ENCODE measurements at regions not wholly inside any gene's neighbourhood (a gene's known extent, or its start where the extent isn't known, plus 50 kb on each side); places are given as distances from the start of the nearest gene placed in this dataset.

DNA sequence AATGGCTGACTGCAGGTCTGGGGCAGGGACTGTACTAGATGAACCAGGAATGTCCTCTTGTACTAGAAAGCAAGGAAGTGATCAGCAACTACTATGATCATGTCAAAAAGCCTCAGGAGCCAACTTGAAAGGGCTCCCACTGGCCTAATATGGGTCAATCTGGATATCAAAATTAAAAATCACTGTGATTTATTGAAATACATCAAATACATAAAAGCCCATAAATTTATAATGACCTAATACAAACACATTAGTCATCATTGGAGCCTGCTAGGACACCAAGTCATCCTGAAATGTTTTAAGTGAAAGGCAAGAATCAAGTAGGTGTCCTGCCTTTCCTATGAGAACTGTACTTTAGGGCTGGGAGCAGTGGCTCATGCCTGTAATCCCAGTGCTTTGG lies 70.5 kb upstream of the KLHL13 start (continued):
- TF ChIP-seq, protein P1, sequence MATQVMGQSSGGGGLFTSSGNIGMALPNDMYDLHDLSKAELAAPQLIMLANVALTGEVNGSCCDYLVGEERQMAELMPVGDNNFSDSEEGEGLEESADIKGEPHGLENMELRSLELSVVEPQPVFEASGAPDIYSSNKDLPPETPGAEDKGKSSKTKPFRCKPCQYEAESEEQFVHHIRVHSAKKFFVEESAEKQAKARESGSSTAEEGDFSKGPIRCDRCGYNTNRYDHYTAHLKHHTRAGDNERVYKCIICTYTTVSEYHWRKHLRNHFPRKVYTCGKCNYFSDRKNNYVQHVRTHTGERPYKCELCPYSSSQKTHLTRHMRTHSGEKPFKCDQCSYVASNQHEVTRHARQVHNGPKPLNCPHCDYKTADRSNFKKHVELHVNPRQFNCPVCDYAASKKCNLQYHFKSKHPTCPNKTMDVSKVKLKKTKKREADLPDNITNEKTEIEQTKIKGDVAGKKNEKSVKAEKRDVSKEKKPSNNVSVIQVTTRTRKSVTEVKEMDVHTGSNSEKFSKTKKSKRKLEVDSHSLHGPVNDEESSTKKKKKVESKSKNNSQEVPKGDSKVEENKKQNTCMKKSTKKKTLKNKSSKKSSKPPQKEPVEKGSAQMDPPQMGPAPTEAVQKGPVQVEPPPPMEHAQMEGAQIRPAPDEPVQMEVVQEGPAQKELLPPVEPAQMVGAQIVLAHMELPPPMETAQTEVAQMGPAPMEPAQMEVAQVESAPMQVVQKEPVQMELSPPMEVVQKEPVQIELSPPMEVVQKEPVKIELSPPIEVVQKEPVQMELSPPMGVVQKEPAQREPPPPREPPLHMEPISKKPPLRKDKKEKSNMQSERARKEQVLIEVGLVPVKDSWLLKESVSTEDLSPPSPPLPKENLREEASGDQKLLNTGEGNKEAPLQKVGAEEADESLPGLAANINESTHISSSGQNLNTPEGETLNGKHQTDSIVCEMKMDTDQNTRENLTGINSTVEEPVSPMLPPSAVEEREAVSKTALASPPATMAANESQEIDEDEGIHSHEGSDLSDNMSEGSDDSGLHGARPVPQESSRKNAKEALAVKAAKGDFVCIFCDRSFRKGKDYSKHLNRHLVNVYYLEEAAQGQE (IDR thresholded peaks at IDR 0.05; ENCODE audit: unreplicated experiment): no peak
- TF ChIP-seq CREB1 (CRISPR knock-in tag; IDR thresholded peaks at IDR 0.05; ENCODE audit: low read depth) (no peak), EZH2phosphoT487 (IDR thresholded peaks at IDR 0.05; ENCODE audit: unreplicated experiment) (no peak), EZH2 (IDR thresholded peaks at IDR 0.05; ENCODE audit: low read depth, unreplicated experiment) (no peak), JUNB (IDR thresholded peaks at IDR 0.05; ENCODE audit: unreplicated experiment) (no peak)

DNA sequence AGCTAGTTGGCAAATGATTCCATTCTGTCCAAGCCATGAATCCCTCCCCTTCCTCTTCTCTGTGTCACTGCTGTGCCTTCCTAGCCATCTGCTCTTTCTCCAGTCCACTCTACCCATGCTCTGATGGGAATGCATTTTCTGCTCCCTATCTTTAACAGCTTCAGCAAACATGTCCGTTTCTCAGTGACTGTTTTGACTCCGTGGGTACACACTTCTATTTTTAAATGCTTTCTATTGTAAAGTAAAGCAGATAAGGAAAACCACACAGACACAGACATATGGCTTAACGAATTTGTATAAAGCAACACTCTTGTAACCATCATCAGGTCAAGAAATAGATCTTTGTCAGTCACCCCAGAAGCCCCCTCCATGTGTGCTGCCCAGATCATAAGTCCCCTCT lies 72.4 kb upstream of the KLHL13 start:
- no peak overlapping the region for H3K27ac ChIP-seq (ENCODE audit: low read depth)
- H3K4me1 Mint-ChIP-seq: no peaks in the 10 kb centered on the region
- H3K4me3 ChIP-seq: no peak overlapping the region
- H3F3A ChIP-seq (replicated peaks; ENCODE audit: low read depth): no peaks in the 10 kb centered on the region
- ATAC-seq (no peak), DNase-seq (ENCODE audit: low spot score) (no peak)
- no peak overlapping the region for H3K4me3 Mint-ChIP-seq
- no peaks in the 10 kb centered on the region for H3K9me3 Mint-ChIP-seq
- H3K27me3 ChIP-seq (ENCODE audit: insufficient read depth): no peaks in the 10 kb centered on the region
- H3K4me2 ChIP-seq: no peak overlapping the region
- H3K9me2 ChIP-seq (ENCODE audit: insufficient read depth): no peaks in the 10 kb centered on the region
- no peaks in the 10 kb centered on the region for H3K4me1 ChIP-seq (ENCODE audit: insufficient read depth)
- no peaks in the 10 kb centered on the region for H3K36me3 Mint-ChIP-seq (ENCODE audit: low read depth)
- no peaks in the 10 kb centered on the region for H3K36me3 ChIP-seq (ENCODE audit: insufficient read depth)
- H2AFZ ChIP-seq: no peak overlapping the region
- no peak overlapping the region for H3K27ac Mint-ChIP-seq
- no peaks in the 10 kb centered on the region for H4K20me1 ChIP-seq (replicated peaks; ENCODE audit: insufficient read depth)
- peaks cover 2% of the 10 kb centered on the region for H3K27me3 Mint-ChIP-seq (ENCODE audit: insufficient read depth, low read depth, poor library complexity)
- no peaks in the 10 kb centered on the region for H3K79me2 ChIP-seq (replicated peaks; ENCODE audit: insufficient read depth)
- TF ChIP-seq STAT1 (IDR thresholded peaks at IDR 0.05; ENCODE audit: unreplicated experiment) (no peak), POLR2AphosphoS5 (IDR thresholded peaks at IDR 0.05; ENCODE audit: low read depth) (no peak)
- TF ChIP-seq, protein P2, sequence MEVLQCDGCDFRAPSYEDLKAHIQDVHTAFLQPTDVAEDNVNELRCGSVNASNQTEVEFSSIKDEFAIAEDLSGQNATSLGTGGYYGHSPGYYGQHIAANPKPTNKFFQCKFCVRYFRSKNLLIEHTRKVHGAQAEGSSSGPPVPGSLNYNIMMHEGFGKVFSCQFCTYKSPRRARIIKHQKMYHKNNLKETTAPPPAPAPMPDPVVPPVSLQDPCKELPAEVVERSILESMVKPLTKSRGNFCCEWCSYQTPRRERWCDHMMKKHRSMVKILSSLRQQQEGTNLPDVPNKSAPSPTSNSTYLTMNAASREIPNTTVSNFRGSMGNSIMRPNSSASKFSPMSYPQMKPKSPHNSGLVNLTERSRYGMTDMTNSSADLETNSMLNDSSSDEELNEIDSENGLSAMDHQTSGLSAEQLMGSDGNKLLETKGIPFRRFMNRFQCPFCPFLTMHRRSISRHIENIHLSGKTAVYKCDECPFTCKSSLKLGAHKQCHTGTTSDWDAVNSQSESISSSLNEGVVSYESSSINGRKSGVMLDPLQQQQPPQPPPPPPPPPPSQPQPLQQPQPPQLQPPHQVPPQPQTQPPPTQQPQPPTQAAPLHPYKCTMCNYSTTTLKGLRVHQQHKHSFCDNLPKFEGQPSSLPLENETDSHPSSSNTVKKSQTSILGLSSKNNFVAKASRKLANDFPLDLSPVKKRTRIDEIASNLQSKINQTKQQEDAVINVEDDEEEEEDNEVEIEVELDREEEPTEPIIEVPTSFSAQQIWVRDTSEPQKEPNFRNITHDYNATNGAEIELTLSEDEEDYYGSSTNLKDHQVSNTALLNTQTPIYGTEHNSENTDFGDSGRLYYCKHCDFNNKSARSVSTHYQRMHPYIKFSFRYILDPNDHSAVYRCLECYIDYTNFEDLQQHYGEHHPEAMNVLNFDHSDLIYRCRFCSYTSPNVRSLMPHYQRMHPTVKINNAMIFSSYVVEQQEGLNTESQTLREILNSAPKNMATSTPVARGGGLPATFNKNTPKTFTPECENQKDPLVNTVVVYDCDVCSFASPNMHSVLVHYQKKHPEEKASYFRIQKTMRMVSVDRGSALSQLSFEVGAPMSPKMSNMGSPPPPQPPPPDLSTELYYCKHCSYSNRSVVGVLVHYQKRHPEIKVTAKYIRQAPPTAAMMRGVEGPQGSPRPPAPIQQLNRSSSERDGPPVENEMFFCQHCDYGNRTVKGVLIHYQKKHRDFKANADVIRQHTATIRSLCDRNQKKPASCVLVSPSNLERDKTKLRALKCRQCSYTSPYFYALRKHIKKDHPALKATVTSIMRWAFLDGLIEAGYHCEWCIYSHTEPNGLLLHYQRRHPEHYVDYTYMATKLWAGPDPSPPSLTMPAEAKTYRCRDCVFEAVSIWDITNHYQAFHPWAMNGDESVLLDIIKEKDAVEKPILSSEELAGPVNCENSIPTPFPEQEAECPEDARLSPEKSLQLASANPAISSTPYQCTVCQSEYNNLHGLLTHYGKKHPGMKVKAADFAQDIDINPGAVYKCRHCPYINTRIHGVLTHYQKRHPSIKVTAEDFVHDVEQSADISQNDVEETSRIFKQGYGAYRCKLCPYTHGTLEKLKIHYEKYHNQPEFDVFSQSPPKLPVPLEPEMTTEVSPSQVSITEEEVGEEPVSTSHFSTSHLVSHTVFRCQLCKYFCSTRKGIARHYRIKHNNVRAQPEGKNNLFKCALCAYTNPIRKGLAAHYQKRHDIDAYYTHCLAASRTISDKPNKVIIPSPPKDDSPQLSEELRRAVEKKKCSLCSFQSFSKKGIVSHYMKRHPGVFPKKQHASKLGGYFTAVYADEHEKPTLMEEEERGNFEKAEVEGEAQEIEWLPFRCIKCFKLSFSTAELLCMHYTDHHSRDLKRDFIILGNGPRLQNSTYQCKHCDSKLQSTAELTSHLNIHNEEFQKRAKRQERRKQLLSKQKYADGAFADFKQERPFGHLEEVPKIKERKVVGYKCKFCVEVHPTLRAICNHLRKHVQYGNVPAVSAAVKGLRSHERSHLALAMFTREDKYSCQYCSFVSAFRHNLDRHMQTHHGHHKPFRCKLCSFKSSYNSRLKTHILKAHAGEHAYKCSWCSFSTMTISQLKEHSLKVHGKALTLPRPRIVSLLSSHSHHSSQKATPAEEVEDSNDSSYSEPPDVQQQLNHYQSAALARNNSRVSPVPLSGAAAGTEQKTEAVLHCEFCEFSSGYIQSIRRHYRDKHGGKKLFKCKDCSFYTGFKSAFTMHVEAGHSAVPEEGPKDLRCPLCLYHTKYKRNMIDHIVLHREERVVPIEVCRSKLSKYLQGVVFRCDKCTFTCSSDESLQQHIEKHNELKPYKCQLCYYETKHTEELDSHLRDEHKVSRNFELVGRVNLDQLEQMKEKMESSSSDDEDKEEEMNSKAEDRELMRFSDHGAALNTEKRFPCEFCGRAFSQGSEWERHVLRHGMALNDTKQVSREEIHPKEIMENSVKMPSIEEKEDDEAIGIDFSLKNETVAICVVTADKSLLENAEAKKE (CRISPR knock-in tag; IDR thresholded peaks at IDR 0.05): no peak
- TF ChIP-seq, protein P3, sequence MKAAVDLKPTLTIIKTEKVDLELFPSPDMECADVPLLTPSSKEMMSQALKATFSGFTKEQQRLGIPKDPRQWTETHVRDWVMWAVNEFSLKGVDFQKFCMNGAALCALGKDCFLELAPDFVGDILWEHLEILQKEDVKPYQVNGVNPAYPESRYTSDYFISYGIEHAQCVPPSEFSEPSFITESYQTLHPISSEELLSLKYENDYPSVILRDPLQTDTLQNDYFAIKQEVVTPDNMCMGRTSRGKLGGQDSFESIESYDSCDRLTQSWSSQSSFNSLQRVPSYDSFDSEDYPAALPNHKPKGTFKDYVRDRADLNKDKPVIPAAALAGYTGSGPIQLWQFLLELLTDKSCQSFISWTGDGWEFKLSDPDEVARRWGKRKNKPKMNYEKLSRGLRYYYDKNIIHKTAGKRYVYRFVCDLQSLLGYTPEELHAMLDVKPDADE (IDR thresholded peaks at IDR 0.05): no peak
- TF ChIP-seq, protein P1 (IDR thresholded peaks at IDR 0.05; ENCODE audit: unreplicated experiment): no peak

Measured in GM23338 (cell line).